ENCODE measurements at regions not wholly inside any gene's neighbourhood (a gene's known extent, or its start where the extent isn't known, plus 50 kb on each side); places are given as distances from the start of the nearest gene placed in this dataset.
A peak's percentile ranks its signal among the peaks of the same experiment; 100 is the strongest.
"Not testable (repeated sequence)": the region's sequence is repeated elsewhere in the genome, so short reads cannot be mapped to it uniquely, and the experiment has no call there.

GRCh38 chr17:71849783-71850768, 270.7 kb upstream of the SOX9 start:
- DNase-seq: no peak

GRCh38 chr17:71850812-71851211, 270.0 kb upstream of the SOX9 start:
- DNase-seq: no peak

GRCh38 chr17:71855010-71855409, 265.8 kb upstream of the SOX9 start:
- DNase-seq: no peak

GRCh38 chr17:71864755-71865154, 256.1 kb upstream of the SOX9 start:
- no peak for DNase-seq

- peak; percentile 77 for DNase-seq
These were observed 254.7 kb upstream of the SOX9 start for GRCh38 chr17:71866095-71866494.

GRCh38 chr17:71869293-71869692, 251.5 kb upstream of the SOX9 start:
- DNase-seq: no peak

- DNase-seq: no peak
These were observed 250.8 kb upstream of the SOX9 start for GRCh38 chr17:71869841-71870545.

- no peak for DNase-seq
These were observed 250.3 kb upstream of the SOX9 start for GRCh38 chr17:71870546-71870862.

GRCh38 chr17:71872843-71873485, 247.9 kb upstream of the SOX9 start:
- no peak for DNase-seq

- not testable (repeated sequence) for DNase-seq
These were observed 246.0 kb upstream of the SOX9 start for GRCh38 chr17:71874773-71875172.

- DNase-seq: no peak
These were observed 242.5 kb upstream of the SOX9 start for GRCh38 chr17:71878271-71878670.

- no peak for DNase-seq
These were observed 241.8 kb upstream of the SOX9 start for GRCh38 chr17:71878998-71879397.

- no peak for DNase-seq
These were observed 239.8 kb upstream of the SOX9 start for GRCh38 chr17:71881041-71881440.

- no peak for DNase-seq
These were observed 239.2 kb upstream of the SOX9 start for GRCh38 chr17:71881581-71881980.

- DNase-seq: no peak
These were observed 237.6 kb upstream of the SOX9 start for GRCh38 chr17:71883258-71883657.

- DNase-seq: no peak
These were observed 237.0 kb upstream of the SOX9 start for GRCh38 chr17:71883845-71884244.

- DNase-seq: no peak
These were observed 235.2 kb upstream of the SOX9 start for GRCh38 chr17:71885662-71886061.

GRCh38 chr17:71899317-71899716, 221.5 kb upstream of the SOX9 start:
- DNase-seq: no peak

GRCh38 chr17:71900621-71901229, 220.1 kb upstream of the SOX9 start:
- DNase-seq: no peak

GRCh38 chr17:71902894-71903506, 217.8 kb upstream of the SOX9 start:
- no peak for DNase-seq

- DNase-seq: no peak
These were observed 215.3 kb upstream of the SOX9 start for GRCh38 chr17:71905376-71906031.

- no peak for DNase-seq
These were observed 211.7 kb upstream of the SOX9 start for GRCh38 chr17:71909155-71909554.
